HEK293 (cell line): ENCODE measurements at regions not wholly inside any gene's neighbourhood (a gene's known extent, or its start where the extent isn't known, plus 50 kb on each side); places are given as distances from the start of the nearest gene placed in this dataset.

Source experiments
- CTCF ChIA-PET: fragments of 350-600 bp; formaldehyde crosslinking; extraction: SDS; loops from one replicate; lab custom pipeline; 2021; ENCODE audit warnings: antibody characterized with exemption; lab: Yijun Ruan, JAX
- POLR2A ChIA-PET: fragments of 300-600 bp; formaldehyde crosslinking; extraction: SDS; loops from one replicate; lab custom pipeline; 2020; ENCODE audit warnings: antibody characterized with exemption, inconsistent platforms; lab: Yijun Ruan, JAX
- H3K27ac ChIP-seq: fragments of 200-500 bp; sonication (Bioruptor generic); 2 replicates; pipeline ENCODE4 v1.5.1; 2014; ENCODE audit warnings: low read depth, low read length, control low read depth, inconsistent platforms; ENCODE audit errors: extremely low read depth
- H3K36me3 ChIP-seq, 2 experiments: fragments of 200-500 bp in 1 of 2; sonication (Bioruptor generic) in 1 of 2; 1 replicate in 1 of 2; 2 replicates in 1 of 2; pipeline ENCODE4 v1.5.1; 2014 to 2017; ENCODE audit warnings: inconsistent platforms in 2 of 2, low read length in 2 of 2; ENCODE audit not compliant: control insufficient read depth in 2 of 2, insufficient read depth in 1 of 2
- H3K4me1 ChIP-seq: fragments of 200-500 bp; sonication (Bioruptor generic); 2 replicates; pipeline ENCODE4 v1.5.1; 2014; ENCODE audit warnings: mild to moderate bottlenecking, low read length, inconsistent platforms; ENCODE audit not compliant: control insufficient read depth, insufficient read depth
- H3K4me3 ChIP-seq: 2 replicates; pipeline ENCODE4 v1.5.1; 2011; ENCODE audit warnings: low read depth, mild to moderate bottlenecking, control low read depth, low read length, moderate library complexity
- H3K9me3 ChIP-seq: fragments of 200-500 bp; sonication (Bioruptor generic); 2 replicates; pipeline ENCODE4 v1.5.1; 2014; ENCODE audit warnings: low read depth, low read length, inconsistent platforms; ENCODE audit not compliant: control insufficient read depth, insufficient read depth
- SP7 ChIP-seq: fragments of 450-650 bp; formaldehyde crosslinking; IDR thresholded peaks from 2 replicates; pipeline ENCODE4 v1.5.1; 2016; ENCODE audit warnings: missing biosample characterization, missing genetic modification characterization
- ZBTB21 ChIP-seq: fragments of 450-650 bp; formaldehyde crosslinking; IDR thresholded peaks from 2 replicates; pipeline ENCODE4 v1.5.1; 2017; ENCODE audit warnings: missing biosample characterization, missing genetic modification characterization
- ZEB2 ChIP-seq: fragments of 450-650 bp; formaldehyde crosslinking; IDR thresholded peaks from 2 replicates; pipeline ENCODE4 v1.5.1; 2016; ENCODE audit warnings: missing biosample characterization, missing genetic modification characterization
- ZNF211 ChIP-seq: fragments of 450-650 bp; formaldehyde crosslinking; IDR thresholded peaks from 2 replicates; pipeline ENCODE4 v1.5.1; 2016; ENCODE audit warnings: low read depth, missing biosample characterization, missing genetic modification characterization
- ZNF394 ChIP-seq: fragments of 450-650 bp; formaldehyde crosslinking; IDR thresholded peaks from 2 replicates; pipeline ENCODE4 v1.5.1; 2016; ENCODE audit warnings: missing biosample characterization, missing genetic modification characterization, mild to moderate bottlenecking, moderate library complexity, borderline replicate concordance
- ZNF558 ChIP-seq: fragments of 450-650 bp; formaldehyde crosslinking; IDR thresholded peaks from 2 replicates; pipeline ENCODE4 v1.5.1; 2016; ENCODE audit warnings: missing biosample characterization, missing genetic modification characterization
- ZNF629 ChIP-seq: fragments of 450-650 bp; formaldehyde crosslinking; IDR thresholded peaks from 2 replicates; pipeline ENCODE4 v1.5.1; 2017; ENCODE audit warnings: missing biosample characterization, missing genetic modification characterization
- TF ChIP-seq, protein P1 (sequence below): fragments of 450-650 bp; formaldehyde crosslinking; IDR thresholded peaks from 2 replicates; pipeline ENCODE4 v1.5.1; 2017; ENCODE audit warnings: missing biosample characterization, missing genetic modification characterization
- TF ChIP-seq, protein P2 (sequence below): fragments of 450-650 bp; formaldehyde crosslinking; IDR thresholded peaks from 2 replicates; pipeline ENCODE4 v1.5.1; 2016; ENCODE audit warnings: missing biosample characterization, missing genetic modification characterization
- TF ChIP-seq, protein P3 (sequence below): fragments of 450-650 bp; formaldehyde crosslinking; IDR thresholded peaks from 2 replicates; pipeline ENCODE4 v1.5.1; 2016; ENCODE audit warnings: missing biosample characterization, missing genetic modification characterization, borderline replicate concordance
- TF ChIP-seq, protein P4 (sequence below): fragments of 450-650 bp; formaldehyde crosslinking; IDR thresholded peaks from 2 replicates; pipeline ENCODE4 v1.5.1; 2016; ENCODE audit warnings: missing biosample characterization, missing genetic modification characterization
- TF ChIP-seq, protein P5 (sequence below): IDR thresholded peaks from 2 replicates; pipeline ENCODE4 v1.6.1; 2011; ENCODE audit warnings: mild to moderate bottlenecking, low read depth, low read length, borderline replicate concordance
- TF ChIP-seq, protein P6 (sequence below): fragments of 450-650 bp; formaldehyde crosslinking; IDR thresholded peaks from 2 replicates; pipeline ENCODE4 v1.5.1; 2017; ENCODE audit warnings: missing biosample characterization, missing genetic modification characterization
- TF ChIP-seq, protein P7 (sequence below): fragments of 450-650 bp; formaldehyde crosslinking; conservative IDR thresholded peaks from 2 replicates; pipeline ENCODE4 v1.5.1; 2016; ENCODE audit warnings: low read depth, missing biosample characterization, missing genetic modification characterization
- TF ChIP-seq, protein P8 (sequence below): fragments of 450-650 bp; formaldehyde crosslinking; IDR thresholded peaks from 2 replicates; pipeline ENCODE4 v1.5.1; 2016; ENCODE audit warnings: missing biosample characterization, missing genetic modification characterization

DNA sequence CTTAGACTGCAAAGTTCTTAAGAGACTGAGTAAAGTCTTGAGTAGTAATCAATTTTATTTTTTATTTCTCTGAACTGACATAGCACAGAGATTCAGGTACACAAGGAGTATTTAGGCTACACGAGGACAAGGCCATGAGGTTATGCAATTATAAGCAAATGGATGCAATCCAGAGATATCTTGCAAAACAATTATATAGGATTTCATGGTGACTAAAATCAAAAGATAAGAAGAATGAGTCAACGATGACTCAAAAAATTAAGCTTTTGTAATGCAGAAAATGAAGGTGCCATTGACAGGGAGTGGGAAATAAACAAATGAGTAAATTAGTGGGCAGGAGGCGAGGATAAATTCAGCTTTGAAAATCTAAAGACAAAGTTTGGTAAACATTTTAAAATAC lies 66.7 kb upstream of the MYO3A start:
- Histone ChIP-seq H3K27ac (no peak overlapping the region), H3K4me1 (no peaks in the 10 kb centered on the region; the same call in 1 of the 2 replicates), H3K9me3 (no peaks in the 10 kb centered on the region), H3K4me3 (no peak overlapping the region), H3K36me3 (no peaks in the 10 kb centered on the region)
- POLR2A ChIA-PET = no interaction called here
- CTCF ChIA-PET = interaction anchor here (0.8 to 3.0 kb wide), 2 partner anchors 8 to 9 kb away, joined by 4 to 16 read pairs; no protein-coding TSS in a partner anchor
- TF ChIP-seq, protein P1, sequence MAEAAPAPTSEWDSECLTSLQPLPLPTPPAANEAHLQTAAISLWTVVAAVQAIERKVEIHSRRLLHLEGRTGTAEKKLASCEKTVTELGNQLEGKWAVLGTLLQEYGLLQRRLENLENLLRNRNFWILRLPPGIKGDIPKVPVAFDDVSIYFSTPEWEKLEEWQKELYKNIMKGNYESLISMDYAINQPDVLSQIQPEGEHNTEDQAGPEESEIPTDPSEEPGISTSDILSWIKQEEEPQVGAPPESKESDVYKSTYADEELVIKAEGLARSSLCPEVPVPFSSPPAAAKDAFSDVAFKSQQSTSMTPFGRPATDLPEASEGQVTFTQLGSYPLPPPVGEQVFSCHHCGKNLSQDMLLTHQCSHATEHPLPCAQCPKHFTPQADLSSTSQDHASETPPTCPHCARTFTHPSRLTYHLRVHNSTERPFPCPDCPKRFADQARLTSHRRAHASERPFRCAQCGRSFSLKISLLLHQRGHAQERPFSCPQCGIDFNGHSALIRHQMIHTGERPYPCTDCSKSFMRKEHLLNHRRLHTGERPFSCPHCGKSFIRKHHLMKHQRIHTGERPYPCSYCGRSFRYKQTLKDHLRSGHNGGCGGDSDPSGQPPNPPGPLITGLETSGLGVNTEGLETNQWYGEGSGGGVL (tag by site-specific recombination) = peak; percentile 46
- TF ChIP-seq ZNF211 (tag by site-specific recombination) (no peak), ZNF394 (0 out of 2 replicates have a peak, but pooled peaks have one; percentile 20), SP7 (tag by site-specific recombination) (peak; percentile 48), ZNF629 (tag by site-specific recombination) (peak; percentile 56), ZBTB21 (0 out of 2 replicates have a peak, but pooled peaks have one; percentile 32), ZNF558 (tag by site-specific recombination) (peak; percentile 64; the same call in 1 of the 2 replicates), ZEB2 (tag by site-specific recombination) (0 out of 2 replicates have a peak, but pooled peaks have one; percentile 46)
- TF ChIP-seq, protein P2, sequence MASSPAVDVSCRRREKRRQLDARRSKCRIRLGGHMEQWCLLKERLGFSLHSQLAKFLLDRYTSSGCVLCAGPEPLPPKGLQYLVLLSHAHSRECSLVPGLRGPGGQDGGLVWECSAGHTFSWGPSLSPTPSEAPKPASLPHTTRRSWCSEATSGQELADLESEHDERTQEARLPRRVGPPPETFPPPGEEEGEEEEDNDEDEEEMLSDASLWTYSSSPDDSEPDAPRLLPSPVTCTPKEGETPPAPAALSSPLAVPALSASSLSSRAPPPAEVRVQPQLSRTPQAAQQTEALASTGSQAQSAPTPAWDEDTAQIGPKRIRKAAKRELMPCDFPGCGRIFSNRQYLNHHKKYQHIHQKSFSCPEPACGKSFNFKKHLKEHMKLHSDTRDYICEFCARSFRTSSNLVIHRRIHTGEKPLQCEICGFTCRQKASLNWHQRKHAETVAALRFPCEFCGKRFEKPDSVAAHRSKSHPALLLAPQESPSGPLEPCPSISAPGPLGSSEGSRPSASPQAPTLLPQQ (tag by site-specific recombination) = peak; percentile 51; the same call in 1 of the 2 replicates
- TF ChIP-seq, protein P3, sequence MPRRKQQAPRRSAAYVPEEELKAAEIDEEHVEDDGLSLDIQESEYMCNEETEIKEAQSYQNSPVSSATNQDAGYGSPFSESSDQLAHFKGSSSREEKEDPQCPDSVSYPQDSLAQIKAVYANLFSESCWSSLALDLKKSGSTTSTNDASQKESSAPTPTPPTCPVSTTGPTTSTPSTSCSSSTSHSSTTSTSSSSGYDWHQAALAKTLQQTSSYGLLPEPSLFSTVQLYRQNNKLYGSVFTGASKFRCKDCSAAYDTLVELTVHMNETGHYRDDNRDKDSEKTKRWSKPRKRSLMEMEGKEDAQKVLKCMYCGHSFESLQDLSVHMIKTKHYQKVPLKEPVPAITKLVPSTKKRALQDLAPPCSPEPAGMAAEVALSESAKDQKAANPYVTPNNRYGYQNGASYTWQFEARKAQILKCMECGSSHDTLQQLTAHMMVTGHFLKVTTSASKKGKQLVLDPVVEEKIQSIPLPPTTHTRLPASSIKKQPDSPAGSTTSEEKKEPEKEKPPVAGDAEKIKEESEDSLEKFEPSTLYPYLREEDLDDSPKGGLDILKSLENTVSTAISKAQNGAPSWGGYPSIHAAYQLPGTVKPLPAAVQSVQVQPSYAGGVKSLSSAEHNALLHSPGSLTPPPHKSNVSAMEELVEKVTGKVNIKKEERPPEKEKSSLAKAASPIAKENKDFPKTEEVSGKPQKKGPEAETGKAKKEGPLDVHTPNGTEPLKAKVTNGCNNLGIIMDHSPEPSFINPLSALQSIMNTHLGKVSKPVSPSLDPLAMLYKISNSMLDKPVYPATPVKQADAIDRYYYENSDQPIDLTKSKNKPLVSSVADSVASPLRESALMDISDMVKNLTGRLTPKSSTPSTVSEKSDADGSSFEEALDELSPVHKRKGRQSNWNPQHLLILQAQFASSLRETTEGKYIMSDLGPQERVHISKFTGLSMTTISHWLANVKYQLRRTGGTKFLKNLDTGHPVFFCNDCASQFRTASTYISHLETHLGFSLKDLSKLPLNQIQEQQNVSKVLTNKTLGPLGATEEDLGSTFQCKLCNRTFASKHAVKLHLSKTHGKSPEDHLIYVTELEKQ (tag by site-specific recombination) = no peak
- TF ChIP-seq, protein P4, sequence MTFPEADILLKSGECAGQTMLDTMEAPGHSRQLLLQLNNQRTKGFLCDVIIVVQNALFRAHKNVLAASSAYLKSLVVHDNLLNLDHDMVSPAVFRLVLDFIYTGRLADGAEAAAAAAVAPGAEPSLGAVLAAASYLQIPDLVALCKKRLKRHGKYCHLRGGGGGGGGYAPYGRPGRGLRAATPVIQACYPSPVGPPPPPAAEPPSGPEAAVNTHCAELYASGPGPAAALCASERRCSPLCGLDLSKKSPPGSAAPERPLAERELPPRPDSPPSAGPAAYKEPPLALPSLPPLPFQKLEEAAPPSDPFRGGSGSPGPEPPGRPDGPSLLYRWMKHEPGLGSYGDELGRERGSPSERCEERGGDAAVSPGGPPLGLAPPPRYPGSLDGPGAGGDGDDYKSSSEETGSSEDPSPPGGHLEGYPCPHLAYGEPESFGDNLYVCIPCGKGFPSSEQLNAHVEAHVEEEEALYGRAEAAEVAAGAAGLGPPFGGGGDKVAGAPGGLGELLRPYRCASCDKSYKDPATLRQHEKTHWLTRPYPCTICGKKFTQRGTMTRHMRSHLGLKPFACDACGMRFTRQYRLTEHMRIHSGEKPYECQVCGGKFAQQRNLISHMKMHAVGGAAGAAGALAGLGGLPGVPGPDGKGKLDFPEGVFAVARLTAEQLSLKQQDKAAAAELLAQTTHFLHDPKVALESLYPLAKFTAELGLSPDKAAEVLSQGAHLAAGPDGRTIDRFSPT (tag by site-specific recombination) = peak; percentile 72; the same call in 1 of the 2 replicates
- TF ChIP-seq, protein P5, sequence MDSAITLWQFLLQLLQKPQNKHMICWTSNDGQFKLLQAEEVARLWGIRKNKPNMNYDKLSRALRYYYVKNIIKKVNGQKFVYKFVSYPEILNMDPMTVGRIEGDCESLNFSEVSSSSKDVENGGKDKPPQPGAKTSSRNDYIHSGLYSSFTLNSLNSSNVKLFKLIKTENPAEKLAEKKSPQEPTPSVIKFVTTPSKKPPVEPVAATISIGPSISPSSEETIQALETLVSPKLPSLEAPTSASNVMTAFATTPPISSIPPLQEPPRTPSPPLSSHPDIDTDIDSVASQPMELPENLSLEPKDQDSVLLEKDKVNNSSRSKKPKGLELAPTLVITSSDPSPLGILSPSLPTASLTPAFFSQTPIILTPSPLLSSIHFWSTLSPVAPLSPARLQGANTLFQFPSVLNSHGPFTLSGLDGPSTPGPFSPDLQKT = no peak
- TF ChIP-seq, protein P6, sequence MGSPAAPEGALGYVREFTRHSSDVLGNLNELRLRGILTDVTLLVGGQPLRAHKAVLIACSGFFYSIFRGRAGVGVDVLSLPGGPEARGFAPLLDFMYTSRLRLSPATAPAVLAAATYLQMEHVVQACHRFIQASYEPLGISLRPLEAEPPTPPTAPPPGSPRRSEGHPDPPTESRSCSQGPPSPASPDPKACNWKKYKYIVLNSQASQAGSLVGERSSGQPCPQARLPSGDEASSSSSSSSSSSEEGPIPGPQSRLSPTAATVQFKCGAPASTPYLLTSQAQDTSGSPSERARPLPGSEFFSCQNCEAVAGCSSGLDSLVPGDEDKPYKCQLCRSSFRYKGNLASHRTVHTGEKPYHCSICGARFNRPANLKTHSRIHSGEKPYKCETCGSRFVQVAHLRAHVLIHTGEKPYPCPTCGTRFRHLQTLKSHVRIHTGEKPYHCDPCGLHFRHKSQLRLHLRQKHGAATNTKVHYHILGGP (tag by site-specific recombination) = peak; percentile 12; the same call in 1 of the 2 replicates
- TF ChIP-seq, protein P7, sequence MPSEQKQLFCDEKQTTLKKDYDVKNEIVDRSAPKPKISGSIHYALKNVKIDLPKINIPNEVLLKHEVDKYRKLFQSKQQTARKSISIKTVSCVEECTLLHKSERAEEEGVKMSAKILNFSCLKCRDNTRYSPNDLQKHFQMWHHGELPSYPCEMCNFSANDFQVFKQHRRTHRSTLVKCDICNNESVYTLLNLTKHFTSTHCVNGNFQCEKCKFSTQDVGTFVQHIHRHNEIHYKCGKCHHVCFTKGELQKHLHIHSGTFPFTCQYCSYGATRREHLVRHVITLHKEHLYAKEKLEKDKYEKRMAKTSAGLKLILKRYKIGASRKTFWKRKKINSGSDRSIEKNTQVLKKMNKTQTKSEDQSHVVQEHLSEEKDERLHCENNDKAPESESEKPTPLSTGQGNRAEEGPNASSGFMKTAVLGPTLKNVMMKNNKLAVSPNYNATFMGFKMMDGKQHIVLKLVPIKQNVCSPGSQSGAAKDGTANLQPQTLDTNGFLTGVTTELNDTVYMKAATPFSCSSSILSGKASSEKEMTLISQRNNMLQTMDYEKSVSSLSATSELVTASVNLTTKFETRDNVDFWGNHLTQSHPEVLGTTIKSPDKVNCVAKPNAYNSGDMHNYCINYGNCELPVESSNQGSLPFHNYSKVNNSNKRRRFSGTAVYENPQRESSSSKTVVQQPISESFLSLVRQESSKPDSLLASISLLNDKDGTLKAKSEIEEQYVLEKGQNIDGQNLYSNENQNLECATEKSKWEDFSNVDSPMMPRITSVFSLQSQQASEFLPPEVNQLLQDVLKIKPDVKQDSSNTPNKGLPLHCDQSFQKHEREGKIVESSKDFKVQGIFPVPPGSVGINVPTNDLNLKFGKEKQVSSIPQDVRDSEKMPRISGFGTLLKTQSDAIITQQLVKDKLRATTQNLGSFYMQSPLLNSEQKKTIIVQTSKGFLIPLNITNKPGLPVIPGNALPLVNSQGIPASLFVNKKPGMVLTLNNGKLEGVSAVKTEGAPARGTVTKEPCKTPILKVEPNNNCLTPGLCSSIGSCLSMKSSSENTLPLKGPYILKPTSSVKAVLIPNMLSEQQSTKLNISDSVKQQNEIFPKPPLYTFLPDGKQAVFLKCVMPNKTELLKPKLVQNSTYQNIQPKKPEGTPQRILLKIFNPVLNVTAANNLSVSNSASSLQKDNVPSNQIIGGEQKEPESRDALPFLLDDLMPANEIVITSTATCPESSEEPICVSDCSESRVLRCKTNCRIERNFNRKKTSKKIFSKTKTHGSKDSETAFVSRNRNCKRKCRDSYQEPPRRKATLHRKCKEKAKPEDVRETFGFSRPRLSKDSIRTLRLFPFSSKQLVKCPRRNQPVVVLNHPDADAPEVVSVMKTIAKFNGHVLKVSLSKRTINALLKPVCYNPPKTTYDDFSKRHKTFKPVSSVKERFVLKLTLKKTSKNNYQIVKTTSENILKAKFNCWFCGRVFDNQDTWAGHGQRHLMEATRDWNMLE = 0 out of 2 replicates have a peak, but pooled peaks have one; percentile 40
- TF ChIP-seq, protein P8, sequence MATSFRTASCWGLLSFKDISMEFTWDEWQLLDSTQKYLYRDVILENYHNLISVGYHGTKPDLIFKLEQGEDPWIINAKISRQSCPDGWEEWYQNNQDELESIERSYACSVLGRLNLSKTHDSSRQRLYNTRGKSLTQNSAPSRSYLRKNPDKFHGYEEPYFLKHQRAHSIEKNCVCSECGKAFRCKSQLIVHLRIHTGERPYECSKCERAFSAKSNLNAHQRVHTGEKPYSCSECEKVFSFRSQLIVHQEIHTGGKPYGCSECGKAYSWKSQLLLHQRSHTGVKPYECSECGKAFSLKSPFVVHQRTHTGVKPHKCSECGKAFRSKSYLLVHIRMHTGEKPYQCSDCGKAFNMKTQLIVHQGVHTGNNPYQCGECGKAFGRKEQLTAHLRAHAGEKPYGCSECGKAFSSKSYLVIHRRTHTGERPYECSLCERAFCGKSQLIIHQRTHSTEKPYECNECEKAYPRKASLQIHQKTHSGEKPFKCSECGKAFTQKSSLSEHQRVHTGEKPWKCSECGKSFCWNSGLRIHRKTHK = 0 out of 2 replicates have a peak, but pooled peaks have one; percentile 19
